ENCODE measurements at regions not wholly inside any gene's neighbourhood (a gene's known extent, or its start where the extent isn't known, plus 50 kb on each side); places are given as distances from the start of the nearest gene placed in this dataset.

DNA sequence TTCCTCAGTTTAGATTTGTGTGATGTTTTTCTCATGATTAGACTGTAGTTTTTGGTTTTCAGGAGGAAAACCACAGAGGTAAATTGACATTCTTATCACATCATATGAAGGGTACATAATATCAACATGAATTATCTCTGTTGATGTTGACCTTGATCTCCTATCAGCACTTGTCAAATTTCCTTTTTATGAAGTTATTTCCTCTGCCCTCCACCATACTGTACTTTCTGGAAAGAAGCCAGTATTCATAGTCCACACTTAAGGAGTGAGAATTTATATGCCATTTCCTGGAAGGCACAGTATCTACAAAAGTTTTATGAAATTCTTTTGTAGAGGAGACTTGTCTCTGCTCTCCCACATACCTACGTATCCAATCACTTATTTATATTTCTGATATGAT is 807.2 kb upstream of the MBL2 start:
- TF ChIP-seq CTCF (IDR thresholded peaks at IDR 0.05) (no peak), EZH2 (IDR thresholded peaks at IDR 0.05; ENCODE audit: borderline replicate concordance, insufficient read depth, low read depth, low read length, poor library complexity, severe bottlenecking) (no peak)

Data from B cell (primary cell).